ENCODE measurements at regions not wholly inside any gene's neighbourhood (a gene's known extent, or its start where the extent isn't known, plus 50 kb on each side); places are given as distances from the start of the nearest gene placed in this dataset.

DNA sequence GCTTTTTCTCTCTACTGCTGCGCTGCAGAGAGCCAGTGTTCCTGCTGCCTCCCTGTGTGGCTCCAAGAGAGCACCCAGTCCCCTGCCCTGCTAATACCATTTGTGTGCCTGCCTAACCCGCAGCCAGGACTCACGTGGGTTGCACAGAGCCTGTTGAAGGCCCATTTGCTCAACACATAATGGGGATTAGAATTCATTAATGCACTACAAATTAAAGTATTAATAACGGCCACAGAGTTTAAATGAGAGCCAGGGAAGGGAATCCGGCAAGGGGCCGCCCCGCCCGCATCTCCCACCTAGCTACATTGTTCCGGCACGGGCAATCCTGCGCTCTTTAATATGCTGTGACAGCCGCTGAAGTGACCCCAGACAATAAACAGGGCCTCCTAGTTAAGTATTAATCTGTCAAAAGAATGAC, 211.3 kb downstream of the NXPE2 start:
- TF ChIP-seq, protein P1, sequence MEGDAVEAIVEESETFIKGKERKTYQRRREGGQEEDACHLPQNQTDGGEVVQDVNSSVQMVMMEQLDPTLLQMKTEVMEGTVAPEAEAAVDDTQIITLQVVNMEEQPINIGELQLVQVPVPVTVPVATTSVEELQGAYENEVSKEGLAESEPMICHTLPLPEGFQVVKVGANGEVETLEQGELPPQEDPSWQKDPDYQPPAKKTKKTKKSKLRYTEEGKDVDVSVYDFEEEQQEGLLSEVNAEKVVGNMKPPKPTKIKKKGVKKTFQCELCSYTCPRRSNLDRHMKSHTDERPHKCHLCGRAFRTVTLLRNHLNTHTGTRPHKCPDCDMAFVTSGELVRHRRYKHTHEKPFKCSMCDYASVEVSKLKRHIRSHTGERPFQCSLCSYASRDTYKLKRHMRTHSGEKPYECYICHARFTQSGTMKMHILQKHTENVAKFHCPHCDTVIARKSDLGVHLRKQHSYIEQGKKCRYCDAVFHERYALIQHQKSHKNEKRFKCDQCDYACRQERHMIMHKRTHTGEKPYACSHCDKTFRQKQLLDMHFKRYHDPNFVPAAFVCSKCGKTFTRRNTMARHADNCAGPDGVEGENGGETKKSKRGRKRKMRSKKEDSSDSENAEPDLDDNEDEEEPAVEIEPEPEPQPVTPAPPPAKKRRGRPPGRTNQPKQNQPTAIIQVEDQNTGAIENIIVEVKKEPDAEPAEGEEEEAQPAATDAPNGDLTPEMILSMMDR (IDR thresholded peaks at IDR 0.05): no peak
- no peak for TF ChIP-seq POLR2A (IDR thresholded peaks at IDR 0.05)

Data from Peyer's patch (tissue), 4 donors.